PC-9 (cell line): ENCODE measurements at regions not wholly inside any gene's neighbourhood (a gene's known extent, or its start where the extent isn't known, plus 50 kb on each side); places are given as distances from the start of the nearest gene placed in this dataset.

ENCODE experiments used
- CTCF ChIP-seq: fragments of 200-600 bp; sonication (generic); conservative IDR thresholded peaks from 2 replicates; pipeline ENCODE4 v1.6.1; 2017; ENCODE audit warnings: mixed run types, antibody characterized with exemption, mild to moderate bottlenecking, moderate library complexity
- EZH2 ChIP-seq: fragments of 200-600 bp; sonication (generic); IDR thresholded peaks from 2 replicates; pipeline ENCODE4 v1.8.0; 2017; ENCODE audit warnings: antibody characterized with exemption, low read depth

DNA sequence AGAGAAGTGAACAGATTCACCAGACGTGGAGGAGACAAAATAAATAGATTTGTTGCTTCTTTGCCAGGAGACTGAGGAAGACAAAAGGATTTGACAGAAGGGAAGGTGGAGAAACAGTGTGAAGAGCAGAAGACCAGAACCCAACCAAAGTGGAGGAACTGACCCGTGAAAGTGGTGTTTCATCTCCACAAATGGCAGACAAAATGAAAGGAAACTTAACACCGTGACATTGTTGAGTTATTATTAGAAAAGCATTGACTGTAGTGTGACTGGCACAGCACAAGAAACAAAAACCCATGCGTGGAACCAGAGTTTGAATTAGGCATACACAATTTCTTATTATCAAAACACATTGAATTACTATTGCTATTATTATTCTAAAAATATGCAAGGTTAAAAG is 518.1 kb downstream of the TMEM121 start:
- TF ChIP-seq CTCF (no peak), EZH2 (no peak)
